Cardiac fibroblast (primary cell): ENCODE measurements at regions not wholly inside any gene's neighbourhood (a gene's known extent, or its start where the extent isn't known, plus 50 kb on each side); places are given as distances from the start of the nearest gene placed in this dataset.

Experiments used
- DNase-seq, 2 donors: peaks; one replicate each; pipeline versions ENCODE4 v3.0.0 to v3.0.0-alpha.2; 2010; ENCODE audit warnings: low read depth in 2 of 2
- H3K4me3 ChIP-seq, 2 donors: replicated peaks in 1 of 2; 1 replicate in 1 of 2; 2 replicates in 1 of 2; pipeline ENCODE4 v1.5.1; 2011; ENCODE audit warnings: low read depth in 2 of 2, low read length in 2 of 2, mild to moderate bottlenecking in 2 of 2, moderate library complexity in 1 of 2
- TF ChIP-seq, protein P1 (sequence below): IDR thresholded peaks from one replicate; pipeline ENCODE4 v1.5.1; 2011; ENCODE audit warnings: low read depth, mild to moderate bottlenecking, low read length, inconsistent platforms

DNA sequence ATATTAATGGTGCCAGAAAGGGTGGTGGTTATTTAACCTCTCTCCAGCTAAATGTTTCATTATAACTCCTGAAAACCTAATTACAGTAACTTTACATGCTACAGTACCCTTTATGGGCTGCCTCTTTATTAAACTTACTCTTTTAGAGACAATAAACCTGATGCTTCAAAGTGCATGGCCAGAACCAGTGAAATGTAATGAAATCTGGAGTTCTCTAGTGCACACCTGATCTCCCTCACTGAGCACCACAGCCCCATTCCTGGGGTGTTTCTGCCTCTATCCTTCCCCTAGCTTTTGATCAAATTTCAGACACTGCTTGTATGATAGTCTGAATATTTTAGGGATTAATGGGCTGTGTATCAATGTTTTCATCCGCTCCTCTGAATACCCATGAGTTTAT lies 306.5 kb upstream of the WWC1 start:
- no peak for DNase-seq
- no peak overlapping the region for H3K4me3 ChIP-seq
- TF ChIP-seq, protein P1, sequence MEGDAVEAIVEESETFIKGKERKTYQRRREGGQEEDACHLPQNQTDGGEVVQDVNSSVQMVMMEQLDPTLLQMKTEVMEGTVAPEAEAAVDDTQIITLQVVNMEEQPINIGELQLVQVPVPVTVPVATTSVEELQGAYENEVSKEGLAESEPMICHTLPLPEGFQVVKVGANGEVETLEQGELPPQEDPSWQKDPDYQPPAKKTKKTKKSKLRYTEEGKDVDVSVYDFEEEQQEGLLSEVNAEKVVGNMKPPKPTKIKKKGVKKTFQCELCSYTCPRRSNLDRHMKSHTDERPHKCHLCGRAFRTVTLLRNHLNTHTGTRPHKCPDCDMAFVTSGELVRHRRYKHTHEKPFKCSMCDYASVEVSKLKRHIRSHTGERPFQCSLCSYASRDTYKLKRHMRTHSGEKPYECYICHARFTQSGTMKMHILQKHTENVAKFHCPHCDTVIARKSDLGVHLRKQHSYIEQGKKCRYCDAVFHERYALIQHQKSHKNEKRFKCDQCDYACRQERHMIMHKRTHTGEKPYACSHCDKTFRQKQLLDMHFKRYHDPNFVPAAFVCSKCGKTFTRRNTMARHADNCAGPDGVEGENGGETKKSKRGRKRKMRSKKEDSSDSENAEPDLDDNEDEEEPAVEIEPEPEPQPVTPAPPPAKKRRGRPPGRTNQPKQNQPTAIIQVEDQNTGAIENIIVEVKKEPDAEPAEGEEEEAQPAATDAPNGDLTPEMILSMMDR, result no peak

- TF ChIP-seq, protein P1, result no peak
- H3K4me3 ChIP-seq, result no peak overlapping the region
- DNase-seq, result no peak
Observed at GRCh38 chr5:167985373-167985772, 306.1 kb upstream of the WWC1 start.

DNA sequence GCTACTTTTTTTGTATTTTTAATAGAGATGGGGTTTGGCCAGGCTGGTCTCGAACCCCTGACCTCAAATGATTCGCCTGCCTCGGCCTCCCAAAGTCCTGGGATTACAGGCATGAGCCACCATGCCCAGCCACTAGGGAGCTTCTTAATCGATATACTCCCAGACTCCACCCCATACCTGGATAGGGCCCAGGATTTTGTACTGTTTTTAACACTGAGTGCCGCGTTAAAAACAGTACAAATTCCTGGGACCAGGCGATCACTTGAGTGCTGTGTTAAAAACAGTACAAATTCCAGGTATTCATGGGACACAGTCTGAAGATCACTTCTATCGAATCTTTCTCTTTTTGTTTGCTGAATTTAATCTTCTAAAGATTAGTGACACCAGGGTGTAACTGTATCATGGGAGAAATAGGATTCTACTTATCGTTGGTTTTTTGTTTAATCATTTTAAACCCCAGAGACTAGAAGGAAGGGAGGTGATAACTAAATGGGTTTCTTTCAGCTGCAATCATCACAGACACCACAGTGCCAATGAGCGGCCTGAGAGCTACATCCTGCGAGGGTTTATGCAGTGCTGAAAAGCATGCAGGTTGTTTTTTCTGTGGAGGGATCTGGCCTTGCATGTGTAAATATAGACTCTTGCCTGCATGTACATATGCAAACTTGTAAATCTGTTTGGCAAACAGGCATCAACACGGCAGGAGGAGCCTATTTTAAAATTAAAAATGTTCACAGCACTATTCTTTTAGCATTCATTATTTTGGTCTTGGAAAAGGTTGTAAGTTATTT lies 303.8 kb upstream of the WWC1 start:
- no peak overlapping the region for H3K4me3 ChIP-seq
- DNase-seq, result no peak
- TF ChIP-seq, protein P1, result no peak

DNA sequence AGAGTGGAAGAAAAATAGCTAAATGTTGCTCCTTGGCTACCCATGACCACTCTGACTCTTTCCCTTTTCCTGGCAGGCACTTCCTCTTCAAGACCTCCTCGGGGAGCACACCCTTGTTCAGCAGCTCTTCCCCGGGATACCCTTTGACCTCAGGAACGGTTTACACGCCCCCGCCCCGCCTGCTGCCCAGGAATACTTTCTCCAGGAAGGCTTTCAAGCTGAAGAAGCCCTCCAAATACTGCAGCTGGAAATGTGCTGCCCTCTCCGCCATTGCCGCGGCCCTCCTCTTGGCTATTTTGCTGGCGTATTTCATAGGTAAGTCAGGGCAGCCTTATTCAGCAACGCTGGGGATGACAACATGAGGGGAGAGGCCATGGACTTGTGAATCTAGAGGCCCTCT lies 298.6 kb upstream of the WWC1 start:
- TF ChIP-seq, protein P1, result no peak
- DNase-seq, result no peak

DNA sequence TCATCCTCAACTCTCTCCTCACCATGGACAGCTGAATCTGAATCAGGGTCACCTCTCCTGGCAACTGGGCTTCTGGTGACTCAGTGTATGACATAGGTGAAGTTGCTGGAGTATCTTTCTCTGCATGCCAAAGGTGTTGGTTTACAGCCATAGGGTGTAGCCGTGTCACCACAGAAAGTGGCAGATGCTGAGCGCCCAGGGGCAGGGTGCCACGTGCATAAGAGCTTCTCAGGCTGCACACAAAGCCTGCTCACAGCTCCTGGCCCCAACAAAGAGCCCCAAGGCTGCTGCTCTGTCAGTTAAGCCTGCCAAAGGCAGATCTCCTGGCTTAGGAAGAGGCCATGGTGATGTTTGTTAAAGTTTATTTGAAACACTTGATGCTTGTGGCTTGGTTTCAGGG lies 297.7 kb upstream of the WWC1 start:
- TF ChIP-seq, protein P1, result no peak
- H3K4me3 ChIP-seq, result no peak overlapping the region
- no peak for DNase-seq

More for the DNA sequence above, 298.6 kb upstream of the WWC1 start:
- no peak overlapping the region for H3K4me3 ChIP-seq

DNA sequence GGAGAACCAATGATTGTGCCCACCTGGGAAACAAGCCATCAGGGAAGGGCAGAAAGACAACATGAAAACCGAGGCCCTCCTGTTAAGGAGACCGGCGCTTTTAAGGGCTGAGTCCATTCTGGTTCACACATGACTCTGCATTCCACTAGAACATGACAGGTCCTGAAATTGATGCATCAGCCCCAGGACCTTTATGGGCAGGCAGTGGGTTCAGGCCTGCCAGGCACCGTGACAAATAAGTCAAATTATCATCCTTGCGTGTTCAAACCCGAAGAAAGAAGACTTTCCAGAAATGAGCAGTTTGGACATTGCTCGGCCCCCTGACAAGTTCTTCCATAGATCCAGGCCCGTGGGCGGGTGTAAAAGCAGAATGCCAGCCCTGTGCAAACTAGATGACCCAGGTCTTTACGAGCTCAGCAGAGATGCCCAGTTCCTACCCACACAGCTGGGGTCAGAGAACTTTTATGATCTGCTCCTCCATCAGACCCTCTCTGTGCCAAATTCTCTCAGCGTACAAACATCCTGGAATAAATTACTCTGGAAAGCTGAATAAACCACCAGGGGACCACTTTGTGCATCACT lies 295.5 kb upstream of the WWC1 start:
- TF ChIP-seq, protein P1, result no peak
- H3K4me3 ChIP-seq, result no peak overlapping the region
- no peak for DNase-seq
